ENCODE measurements at regions not wholly inside any gene's neighbourhood (a gene's known extent, or its start where the extent isn't known, plus 50 kb on each side); places are given as distances from the start of the nearest gene placed in this dataset.

GRCh38 chr15:35657679-35658311 lies 111.8 kb upstream of the DPH6 start:
- DNase-seq, result no peak

DNA sequence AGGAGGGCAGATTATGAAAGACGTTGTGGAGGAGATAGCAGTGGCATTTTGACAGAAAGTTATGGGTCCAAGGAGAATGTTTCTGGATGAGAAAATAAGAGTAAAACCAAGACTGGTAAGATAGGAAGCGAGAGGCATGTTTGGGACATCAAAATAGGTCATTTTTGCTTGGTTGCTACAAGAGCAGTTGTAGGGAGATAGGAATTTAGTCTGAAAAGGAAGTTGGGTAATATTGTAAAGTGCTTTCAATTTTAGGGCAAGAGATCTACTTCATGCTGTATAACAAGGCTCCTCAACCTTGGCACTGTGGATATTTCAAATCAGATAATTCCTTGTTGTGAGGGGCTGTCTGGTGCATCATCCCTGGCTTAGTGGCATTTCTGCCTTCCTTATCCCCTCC lies 118.0 kb upstream of the DPH6 start:
- no peak for DNase-seq

DNA sequence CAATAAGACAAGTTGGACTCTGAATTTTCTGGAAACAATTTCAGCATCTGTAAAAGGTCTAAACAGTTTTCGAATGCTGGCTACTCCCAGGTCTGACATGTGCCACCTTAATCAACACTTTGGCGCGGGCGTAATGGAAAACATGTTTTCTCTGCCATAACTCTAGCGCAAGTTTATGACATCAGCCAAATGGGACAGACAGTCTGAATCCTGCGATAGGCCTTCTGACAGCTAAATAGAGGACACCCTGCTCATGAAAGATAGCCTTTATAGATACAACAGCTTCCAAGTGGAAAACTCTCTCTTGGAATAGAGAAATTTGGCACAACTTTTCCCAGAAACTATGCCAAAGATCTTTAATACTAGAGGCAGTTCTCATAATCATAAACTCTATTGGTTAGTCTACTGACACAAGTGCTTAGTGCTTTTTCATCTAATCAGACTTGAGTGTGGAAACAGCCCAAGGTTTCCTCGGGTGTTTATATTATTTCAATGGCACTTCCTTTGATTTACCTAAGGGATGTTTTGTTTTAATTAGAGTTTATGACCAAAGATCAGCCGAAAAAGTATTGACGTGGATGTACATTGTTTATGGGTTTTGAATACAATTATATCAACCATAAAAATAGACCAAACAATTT lies 120.1 kb upstream of the DPH6 start:
- peak; percentile 26 for DNase-seq

GRCh38 chr15:35667908-35668307 lies 121.9 kb upstream of the DPH6 start:
- no peak for DNase-seq

DNA sequence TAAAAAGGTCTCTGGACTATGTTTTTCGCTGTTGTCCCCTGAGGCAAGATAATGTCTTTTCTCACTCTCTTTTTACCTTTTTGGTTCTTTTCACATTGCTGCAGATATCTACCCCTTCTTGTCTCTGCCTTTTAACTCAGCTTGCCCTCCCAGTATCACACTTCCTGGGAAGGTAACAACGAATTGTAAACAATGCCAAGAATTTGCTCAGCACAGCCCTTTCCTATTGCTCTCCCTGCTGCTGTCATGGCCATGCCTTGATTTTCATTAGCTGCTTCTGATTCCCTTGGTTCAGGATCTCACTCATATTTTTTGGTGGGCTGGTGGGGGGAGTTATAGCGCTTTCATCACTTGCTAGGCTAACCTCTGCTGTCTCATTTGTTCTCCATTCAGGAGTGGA lies 123.1 kb upstream of the DPH6 start:
- no peak for DNase-seq

GRCh38 chr15:35669432-35670045 lies 123.6 kb upstream of the DPH6 start:
- no peak for DNase-seq

DNA sequence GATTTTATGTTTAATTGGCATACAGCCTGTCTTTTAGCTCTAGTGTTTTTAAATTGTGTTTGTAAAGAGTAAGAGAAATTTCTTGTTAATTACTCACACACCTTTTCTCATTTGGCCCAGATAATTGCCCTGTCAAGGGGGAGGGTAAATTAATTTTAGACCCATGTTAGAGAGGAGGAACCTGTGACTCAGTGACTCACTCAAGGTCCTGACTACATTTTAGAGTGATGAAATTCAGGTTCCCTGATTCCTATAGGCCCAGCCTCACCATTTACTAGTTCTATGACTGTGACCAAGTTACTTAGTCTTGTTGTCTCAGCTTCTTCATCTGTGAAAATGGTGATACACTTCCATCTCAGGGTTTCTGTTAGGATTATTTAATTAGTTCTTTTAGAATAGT lies 125.2 kb upstream of the DPH6 start:
- no peak for DNase-seq

- no peak for DNase-seq
These were observed 126.0 kb upstream of the DPH6 start for GRCh38 chr15:35671981-35672380.

- DNase-seq, result no peak
These were observed 127.2 kb upstream of the DPH6 start for GRCh38 chr15:35673093-35673684.

DNA sequence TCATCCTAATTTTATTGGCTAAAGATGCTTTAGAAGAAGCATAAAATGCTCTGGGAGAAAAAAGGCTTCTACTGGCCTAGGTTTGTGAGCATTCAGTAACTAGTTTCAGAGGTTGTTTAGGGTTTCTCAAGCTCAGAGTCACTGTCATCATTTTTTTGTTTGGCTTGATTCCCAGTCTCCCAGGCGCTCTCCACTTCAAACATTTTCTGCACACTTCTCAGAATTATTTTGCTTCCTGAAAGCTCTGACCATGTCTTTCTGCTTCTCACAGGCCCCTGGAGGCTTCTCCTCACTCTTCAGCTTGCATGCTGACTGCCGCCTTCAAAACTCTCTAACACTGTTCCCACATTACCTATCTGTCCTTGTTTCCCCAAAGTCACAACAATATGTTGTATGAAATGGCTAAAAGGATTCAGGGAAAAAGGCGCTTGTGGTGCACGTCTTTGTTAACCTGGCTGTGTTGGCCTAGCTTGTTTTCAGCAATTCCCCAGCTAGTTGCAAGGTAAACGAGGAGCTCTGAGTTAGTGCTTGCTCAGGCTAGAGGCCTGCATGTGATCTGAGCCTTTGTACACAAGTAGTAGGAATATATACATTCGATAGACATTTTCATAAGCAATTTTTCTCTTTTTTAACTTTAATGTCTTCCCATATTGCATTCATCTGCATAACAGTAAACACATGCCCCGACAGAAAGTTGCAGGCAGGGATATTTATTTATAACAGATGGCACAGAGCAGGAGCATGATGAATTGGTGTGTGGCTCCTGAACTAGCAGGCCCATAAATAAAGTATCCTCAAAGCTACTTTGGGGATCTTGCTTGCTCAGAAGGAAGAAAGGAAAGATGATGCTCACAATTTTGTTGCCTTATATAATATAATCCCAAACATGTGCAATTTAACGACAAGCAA lies 129.2 kb upstream of the DPH6 start:
- peak; percentile 52 for DNase-seq

- DNase-seq, result no peak
These were observed 132.8 kb upstream of the DPH6 start for GRCh38 chr15:35678774-35679173.

GRCh38 chr15:35679186-35679585 lies 133.2 kb upstream of the DPH6 start:
- peak; percentile 39 for DNase-seq

GRCh38 chr15:35680951-35681350 lies 135.0 kb upstream of the DPH6 start:
- no peak for DNase-seq

DNA sequence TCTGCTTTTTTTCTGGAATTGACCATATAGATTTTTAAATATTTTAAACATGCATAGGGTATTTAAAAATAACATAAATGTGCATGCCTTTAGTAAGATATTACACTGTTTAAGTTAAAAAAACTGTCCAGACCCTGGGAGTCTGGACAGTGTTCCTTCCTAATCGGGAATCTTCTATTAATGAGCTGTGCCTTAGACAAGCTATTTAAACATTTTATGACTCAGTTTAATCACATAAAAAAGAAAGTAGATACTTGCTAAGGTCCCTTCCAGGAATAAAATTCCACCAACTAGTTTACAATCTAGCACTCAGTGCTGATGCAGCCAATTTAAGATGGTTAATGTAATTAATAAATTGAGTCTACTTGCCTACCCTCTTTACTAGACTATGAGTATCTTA lies 140.4 kb upstream of the DPH6 start:
- no peak for DNase-seq

- no peak for DNase-seq
These were observed 143.3 kb upstream of the DPH6 start for GRCh38 chr15:35689266-35689665.

GRCh38 chr15:35690089-35690488 lies 144.1 kb upstream of the DPH6 start:
- no peak for DNase-seq

- DNase-seq, result peak; percentile 25
These were observed 144.7 kb upstream of the DPH6 start for GRCh38 chr15:35690698-35691116.

DNA sequence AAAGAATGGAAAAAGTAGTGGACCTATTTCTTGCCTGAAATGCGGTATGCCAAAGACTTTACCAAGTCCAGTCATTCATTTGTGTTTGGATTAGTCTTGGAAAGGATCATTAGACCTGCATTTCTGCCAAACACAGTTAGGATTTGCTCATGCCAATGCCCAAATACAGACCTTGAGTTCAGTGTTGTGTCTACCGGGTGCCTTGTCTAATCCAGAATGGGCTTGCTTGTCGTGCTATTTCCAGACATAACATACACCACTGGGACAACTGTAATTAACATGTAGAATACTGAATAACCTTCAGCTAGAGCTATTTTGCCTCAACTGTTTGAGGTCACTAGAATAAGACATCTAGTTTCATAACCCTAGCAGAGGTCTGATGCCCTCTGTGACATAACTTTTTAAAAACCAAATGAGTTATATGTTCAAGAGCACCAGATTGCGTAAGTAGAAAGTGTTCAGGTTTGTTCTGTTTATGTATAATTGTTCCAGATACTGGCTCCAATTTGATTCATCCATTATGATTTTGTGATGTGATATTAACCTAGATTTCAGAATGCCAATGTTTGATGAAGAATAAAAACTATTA lies 145.3 kb upstream of the DPH6 start:
- DNase-seq, result no peak

DNA sequence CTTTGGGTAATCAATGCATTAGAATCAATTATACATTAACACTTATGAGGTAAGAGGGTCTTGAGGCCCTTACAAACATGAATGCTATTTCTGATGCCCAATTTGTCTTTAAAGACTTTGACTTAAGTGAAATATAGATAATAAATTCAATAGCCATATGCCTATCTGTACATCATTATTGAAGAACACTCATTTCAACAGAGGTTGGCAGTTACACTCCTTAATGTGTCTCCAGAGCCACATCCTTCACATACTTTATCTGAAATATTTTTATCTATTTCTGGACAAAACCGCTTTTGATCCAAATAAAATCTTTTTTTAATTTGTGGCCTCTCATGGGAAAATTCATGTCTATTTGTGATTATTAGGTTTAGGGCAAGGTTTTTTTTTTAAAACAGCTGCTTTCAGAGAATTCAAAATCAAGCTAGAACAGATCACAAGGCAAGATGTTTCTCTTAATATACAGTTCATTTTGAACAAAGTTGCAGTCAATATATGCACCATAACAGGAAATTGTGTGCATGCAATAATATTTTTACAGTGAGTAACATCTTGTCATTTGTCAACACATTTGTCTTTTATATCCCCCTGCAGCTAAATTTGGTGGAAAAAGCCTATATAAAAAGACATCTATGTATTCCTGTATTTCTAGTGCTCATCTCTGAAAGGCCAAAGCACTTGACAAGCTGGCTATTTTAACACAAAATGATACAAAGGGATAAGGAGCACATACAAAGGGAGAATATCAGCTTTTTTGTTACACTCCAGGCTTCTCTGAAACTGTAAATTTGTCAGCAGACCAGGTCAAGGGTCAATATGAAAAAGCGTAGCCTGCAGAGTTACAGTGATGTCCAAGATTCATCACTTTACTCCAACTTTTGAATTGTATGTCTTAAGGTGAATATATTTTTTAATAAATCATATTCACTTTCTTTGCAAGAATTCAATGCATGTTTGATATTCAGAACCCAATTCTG lies 146.2 kb upstream of the DPH6 start:
- no peak for DNase-seq

- no peak for DNase-seq
These were observed 147.3 kb upstream of the DPH6 start for GRCh38 chr15:35693286-35693685.

Measured in muscle of arm (tissue), 1 donor.